ENCODE measurements at regions not wholly inside any gene's neighbourhood (a gene's known extent, or its start where the extent isn't known, plus 50 kb on each side); places are given as distances from the start of the nearest gene placed in this dataset.
A peak's percentile ranks its signal among the peaks of the same experiment; 100 is the strongest.
"Not testable (repeated sequence)": the region's sequence is repeated elsewhere in the genome, so short reads cannot be mapped to it uniquely, and the experiment has no call there.

DNA sequence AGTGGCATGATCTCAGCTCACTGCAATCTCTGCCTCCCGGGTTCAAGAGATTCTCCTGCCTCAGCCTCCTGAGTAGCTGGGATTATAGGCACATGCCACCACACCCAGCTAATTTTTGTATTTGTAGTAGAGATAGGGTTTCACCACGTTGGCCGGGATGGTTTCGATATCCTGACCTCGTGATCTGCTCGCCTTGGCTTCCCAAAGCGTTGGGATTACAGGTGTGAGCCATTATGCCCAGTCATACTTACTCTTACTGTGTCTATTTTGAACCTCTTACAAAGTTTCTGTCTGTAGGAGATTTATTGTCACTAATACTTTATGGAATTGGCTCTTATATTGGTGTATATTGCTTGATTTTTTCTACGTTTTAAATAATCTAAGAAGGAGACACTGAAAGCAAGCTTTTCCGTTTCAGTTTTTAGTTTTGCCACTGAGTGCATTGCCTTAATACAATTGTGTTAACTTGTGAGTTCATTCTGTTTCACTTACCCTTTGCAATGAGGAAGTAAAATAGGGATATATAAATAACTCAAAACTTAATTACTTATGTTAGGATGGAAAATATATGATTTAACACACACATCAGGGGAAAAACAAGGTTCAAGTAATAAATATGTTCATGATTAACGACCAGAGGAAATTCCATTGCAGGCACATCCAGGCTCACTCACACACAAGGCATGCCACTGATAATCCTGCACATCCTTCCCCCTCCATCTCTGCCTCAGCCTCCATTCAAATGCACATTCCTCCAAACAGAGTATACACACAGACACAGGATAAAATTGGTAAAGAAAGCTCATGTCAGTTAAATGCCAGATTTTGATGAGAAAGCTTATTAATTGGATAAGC is 279.3 kb upstream of the RASGRP1 start:
- peak overlapping the region; percentile 53 for H3K27ac ChIP-seq
- no peak overlapping the region for H3K4me3 ChIP-seq (ENCODE audit: low read depth, low read length)
- DNase-seq, result peak; percentile 61
- H3K27me3 ChIP-seq (replicated peaks), result no peaks in the 10 kb centered on the region
- in situ Hi-C loops (cut with HindIII; ENCODE audit: low pct_ligation_motif_present, low sequenced_read_pairs), result no loop called here
- no peaks in the 10 kb centered on the region for H3K36me3 ChIP-seq (replicated peaks)
- TF ChIP-seq, protein P1, sequence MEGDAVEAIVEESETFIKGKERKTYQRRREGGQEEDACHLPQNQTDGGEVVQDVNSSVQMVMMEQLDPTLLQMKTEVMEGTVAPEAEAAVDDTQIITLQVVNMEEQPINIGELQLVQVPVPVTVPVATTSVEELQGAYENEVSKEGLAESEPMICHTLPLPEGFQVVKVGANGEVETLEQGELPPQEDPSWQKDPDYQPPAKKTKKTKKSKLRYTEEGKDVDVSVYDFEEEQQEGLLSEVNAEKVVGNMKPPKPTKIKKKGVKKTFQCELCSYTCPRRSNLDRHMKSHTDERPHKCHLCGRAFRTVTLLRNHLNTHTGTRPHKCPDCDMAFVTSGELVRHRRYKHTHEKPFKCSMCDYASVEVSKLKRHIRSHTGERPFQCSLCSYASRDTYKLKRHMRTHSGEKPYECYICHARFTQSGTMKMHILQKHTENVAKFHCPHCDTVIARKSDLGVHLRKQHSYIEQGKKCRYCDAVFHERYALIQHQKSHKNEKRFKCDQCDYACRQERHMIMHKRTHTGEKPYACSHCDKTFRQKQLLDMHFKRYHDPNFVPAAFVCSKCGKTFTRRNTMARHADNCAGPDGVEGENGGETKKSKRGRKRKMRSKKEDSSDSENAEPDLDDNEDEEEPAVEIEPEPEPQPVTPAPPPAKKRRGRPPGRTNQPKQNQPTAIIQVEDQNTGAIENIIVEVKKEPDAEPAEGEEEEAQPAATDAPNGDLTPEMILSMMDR (IDR thresholded peaks at IDR 0.05; ENCODE audit: low read depth, low read length, missing control alignments), result no peak

DNA sequence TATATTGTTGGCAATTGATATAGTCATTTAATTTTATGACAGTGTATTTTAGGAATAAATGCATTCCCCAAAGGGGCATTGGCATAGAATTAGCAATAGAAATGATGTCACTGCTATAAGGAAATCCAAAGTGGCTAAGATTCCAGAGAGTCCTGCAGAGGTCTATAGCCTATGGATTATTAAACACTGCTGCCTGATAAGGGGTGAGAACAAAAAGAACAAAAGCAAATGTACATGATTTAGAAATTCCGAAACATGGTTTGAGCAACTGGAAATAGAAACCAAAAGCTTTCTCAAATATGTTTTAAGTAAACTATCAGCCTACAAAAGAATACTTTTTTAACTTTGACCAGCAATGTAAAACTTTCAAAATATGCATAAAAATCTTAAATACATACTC is 280.1 kb upstream of the RASGRP1 start:
- in situ Hi-C loops (cut with HindIII; ENCODE audit: low pct_ligation_motif_present, low sequenced_read_pairs), result no loop called here
- Histone ChIP-seq H3K4me3 (ENCODE audit: low read depth, low read length) (no peak overlapping the region), H3K27me3 (replicated peaks) (no peaks in the 10 kb centered on the region), H3K27ac (peak overlapping the region; percentile 53), H3K36me3 (replicated peaks) (no peaks in the 10 kb centered on the region)
- TF ChIP-seq, protein P1 (IDR thresholded peaks at IDR 0.05; ENCODE audit: low read depth, low read length, missing control alignments), result no peak
- no peak for DNase-seq

DNA sequence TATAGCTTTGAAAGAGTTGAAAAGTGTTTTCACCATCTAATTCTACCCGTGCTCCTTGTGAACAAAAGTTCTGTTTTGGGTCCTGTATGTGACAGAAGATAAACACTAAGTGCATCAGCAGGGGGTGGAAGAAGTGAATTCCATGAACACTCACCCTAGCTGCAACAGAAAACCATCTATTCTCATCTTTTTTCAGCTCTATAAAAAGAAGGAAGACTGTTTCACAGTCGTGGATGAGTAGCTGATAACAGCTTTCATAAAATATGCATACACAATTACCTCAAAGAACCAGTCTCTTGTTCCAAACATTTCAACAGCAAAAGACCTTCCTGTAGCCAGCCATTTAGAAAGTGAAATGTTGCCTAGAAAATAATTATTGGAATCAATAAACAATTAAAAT is 281.7 kb upstream of the RASGRP1 start:
- in situ Hi-C loops (cut with HindIII; ENCODE audit: low pct_ligation_motif_present, low sequenced_read_pairs), result no loop called here
- no peak overlapping the region for H3K4me3 ChIP-seq (ENCODE audit: low read depth, low read length)
- H3K36me3 ChIP-seq (replicated peaks), result no peaks in the 10 kb centered on the region
- TF ChIP-seq, protein P1 (IDR thresholded peaks at IDR 0.05; ENCODE audit: low read depth, low read length, missing control alignments), result no peak
- no peak for DNase-seq
- no peak overlapping the region for H3K27ac ChIP-seq
- no peaks in the 10 kb centered on the region for H3K27me3 ChIP-seq (replicated peaks)

DNA sequence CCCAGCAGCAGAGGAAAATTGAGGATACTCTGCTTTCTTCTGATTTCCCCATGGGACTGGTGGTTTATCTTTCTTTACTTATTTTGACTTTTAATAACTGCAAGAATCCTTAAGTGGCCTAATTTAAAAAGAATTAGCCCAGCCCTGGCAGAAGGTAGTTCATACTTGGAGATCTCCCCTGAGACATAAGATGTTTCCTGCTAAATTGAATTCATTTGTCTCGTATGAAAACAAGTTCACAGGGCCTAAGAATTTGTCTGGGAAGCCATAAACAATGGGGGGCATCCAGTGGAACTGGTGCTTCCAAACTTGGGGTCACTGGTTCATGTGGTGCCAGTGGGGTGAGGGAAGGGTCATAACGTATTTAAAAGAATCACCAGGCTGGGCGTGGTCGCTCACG is 283.1 kb upstream of the RASGRP1 start:
- in situ Hi-C loops (cut with HindIII; ENCODE audit: low pct_ligation_motif_present, low sequenced_read_pairs), result no loop called here
- Histone ChIP-seq H3K27ac (no peak overlapping the region), H3K4me3 (ENCODE audit: low read depth, low read length) (no peak overlapping the region), H3K36me3 (replicated peaks) (no peaks in the 10 kb centered on the region), H3K27me3 (replicated peaks) (no peaks in the 10 kb centered on the region)
- DNase-seq, result no peak
- TF ChIP-seq, protein P1 (IDR thresholded peaks at IDR 0.05; ENCODE audit: low read depth, low read length, missing control alignments), result no peak

DNA sequence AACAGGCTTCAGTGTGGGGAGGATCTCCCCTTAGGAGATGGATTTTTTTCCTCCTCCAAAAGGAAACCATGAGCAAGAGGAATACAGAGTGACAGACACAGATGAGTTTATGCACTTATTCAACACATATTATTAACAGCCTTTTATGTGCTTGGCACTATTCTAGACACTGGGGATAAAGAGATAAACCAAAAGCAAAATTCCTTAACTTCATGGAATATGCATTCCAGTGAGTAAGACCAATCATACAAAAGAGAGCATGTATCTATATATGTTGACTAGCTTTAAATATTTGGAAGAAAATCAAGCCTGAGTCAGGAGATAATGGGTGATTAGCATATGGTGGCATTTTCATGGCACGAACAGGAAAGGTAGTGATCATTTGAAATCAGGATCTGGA is 284.4 kb upstream of the RASGRP1 start:
- in situ Hi-C loops (cut with HindIII; ENCODE audit: low pct_ligation_motif_present, low sequenced_read_pairs), result no loop called here
- TF ChIP-seq, protein P1 (IDR thresholded peaks at IDR 0.05; ENCODE audit: low read depth, low read length, missing control alignments), result no peak
- Histone ChIP-seq H3K27ac (no peak overlapping the region), H3K27me3 (replicated peaks) (no peaks in the 10 kb centered on the region), H3K4me3 (ENCODE audit: low read depth, low read length) (no peak overlapping the region), H3K36me3 (replicated peaks) (no peaks in the 10 kb centered on the region)
- no peak for DNase-seq

DNA sequence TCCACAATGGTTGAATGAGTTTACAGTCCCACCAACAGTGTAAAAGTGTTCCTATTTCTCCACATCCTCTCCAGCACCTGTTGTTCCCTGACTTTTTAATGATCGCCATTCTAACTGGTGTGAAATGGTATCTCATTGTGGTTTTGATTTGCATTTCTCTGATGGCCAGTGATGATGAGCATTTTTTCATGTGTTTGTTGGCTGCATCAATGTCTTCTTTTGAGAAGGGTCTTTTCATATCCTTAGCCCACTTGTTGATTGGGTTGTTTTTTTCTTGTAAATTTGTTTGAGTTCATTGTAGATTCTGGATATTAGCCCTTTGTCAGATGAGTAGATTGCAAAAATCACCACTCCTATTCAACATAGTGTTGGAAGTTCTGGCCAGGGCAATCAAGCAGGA is 287.6 kb upstream of the RASGRP1 start:
- DNase-seq; H3K4me3 ChIP-seq (ENCODE audit: low read depth, low read length); in situ Hi-C loops (cut with HindIII; ENCODE audit: low pct_ligation_motif_present, low sequenced_read_pairs): not testable (repeated sequence)

More for the DNA sequence above, 287.6 kb upstream of the RASGRP1 start:
- H3K27me3 ChIP-seq (replicated peaks); H3K27ac ChIP-seq; H3K36me3 ChIP-seq (replicated peaks): not testable (repeated sequence)

Data from brain microvascular endothelial cell (primary cell).